NCI-H2107 treated with DMSO at 0.1 percent for 48 hours (cell line): ENCODE measurements at regions not wholly inside any gene's neighbourhood (a gene's known extent, or its start where the extent isn't known, plus 50 kb on each side); places are given as distances from the start of the nearest gene placed in this dataset.
A peak's percentile ranks its signal among the peaks of the same experiment; 100 is the strongest.

Experiments used
- DNase-seq: peaks from one replicate; lab custom pipeline; 2025; ENCODE audit not compliant: unreplicated experiment; lab: John Stamatoyannopoulos, UW

GRCh38 chr14:29446971-29447370, 480.7 kb downstream of the PRKD1 start:
- DNase-seq: no peak

- DNase-seq: no peak
Observed at GRCh38 chr14:29451941-29452340, 475.7 kb downstream of the PRKD1 start.

GRCh38 chr14:29453045-29453444, 474.6 kb downstream of the PRKD1 start:
- no peak for DNase-seq

DNA sequence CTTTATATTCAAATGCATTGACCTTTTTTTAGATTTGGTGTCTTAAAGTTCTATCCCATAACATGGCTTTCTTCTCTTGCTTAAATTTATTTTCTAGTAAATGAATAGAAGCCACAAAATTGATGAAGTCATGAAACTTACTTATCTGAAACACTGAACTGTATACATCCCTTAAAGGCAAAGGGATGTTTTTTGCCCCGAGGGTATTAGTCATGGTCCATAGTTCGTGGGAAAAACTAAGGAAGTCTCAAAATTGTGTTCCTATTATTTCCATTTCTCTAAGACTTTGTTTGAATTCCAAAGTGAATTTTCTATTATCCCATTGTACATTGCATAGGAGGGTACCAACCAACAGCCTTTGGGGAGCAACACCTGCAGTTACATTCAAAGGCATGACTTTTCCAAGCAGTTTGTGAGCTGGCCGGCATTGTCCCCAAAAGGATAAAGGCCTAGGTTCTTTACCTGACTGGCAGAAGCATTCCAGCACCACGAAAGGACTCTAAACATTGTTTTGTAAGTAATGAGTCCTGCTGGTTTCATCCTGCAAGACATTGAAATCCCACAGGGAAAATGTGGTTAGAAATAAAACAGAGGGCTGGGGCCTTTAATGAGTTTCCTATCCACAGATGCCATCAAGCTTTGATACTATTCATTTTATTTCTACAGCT, 473.5 kb downstream of the PRKD1 start:
- no peak for DNase-seq

DNA sequence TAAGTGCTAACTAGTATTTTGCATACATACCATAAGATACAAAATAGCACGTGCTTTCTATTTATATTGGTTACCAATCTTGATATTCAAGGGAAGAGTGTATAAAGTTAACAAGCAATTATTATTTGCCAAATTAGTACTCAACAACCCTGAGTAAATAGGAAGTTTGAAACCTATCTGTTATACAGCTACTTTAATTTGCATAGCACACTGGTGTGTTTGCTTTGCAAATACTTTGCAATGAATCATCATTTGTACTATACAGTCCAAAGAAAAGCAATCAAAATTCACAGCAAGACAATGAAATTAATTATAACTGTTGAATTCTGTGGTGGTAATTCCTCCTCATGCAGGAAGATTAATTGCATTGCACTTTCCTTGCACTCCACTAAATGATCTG, 469.1 kb downstream of the PRKD1 start:
- no peak for DNase-seq

DNA sequence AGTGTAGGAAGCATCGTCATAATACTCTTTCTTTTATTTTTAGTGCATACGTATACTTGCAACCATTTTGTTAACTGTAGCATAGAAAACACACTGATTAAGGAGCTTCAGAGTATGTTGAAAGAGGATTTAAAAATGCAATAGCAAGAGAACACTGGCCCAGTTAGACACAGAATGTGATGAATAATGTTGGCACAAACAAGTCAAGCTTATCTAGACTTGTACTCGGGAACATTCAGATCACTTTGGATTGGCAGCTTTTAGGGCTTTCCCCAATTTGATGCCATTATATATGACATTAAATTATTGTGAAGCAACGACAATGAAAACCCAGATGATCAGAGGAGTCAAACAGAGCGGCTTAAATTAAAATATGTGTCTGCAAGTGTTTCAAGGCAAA, 468.1 kb downstream of the PRKD1 start:
- DNase-seq: no peak

- peak; percentile 86 for DNase-seq
Observed at GRCh38 chr14:29459969-29460560, 467.6 kb downstream of the PRKD1 start.

DNA sequence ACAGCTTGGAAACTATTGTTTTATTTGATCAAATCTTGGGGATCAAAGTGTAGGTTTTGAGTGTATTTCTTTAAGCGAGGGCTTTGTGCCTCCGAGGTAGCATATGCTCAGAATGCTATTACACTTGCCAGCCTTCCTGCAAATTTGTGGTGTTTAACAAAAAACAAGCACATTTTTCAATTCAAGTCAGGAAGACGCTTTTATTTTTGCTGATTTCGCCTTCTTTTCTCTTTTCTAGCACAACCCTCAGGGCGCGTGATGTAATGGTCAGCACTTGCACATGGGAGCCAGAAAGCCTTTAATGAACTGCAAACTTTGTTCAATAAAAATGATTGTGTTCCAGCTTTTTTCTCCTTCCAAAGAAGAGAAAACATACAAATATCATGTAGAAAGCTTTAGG, 466.5 kb downstream of the PRKD1 start:
- no peak for DNase-seq

- no peak for DNase-seq
Observed at GRCh38 chr14:29461506-29461905, 466.1 kb downstream of the PRKD1 start.

DNA sequence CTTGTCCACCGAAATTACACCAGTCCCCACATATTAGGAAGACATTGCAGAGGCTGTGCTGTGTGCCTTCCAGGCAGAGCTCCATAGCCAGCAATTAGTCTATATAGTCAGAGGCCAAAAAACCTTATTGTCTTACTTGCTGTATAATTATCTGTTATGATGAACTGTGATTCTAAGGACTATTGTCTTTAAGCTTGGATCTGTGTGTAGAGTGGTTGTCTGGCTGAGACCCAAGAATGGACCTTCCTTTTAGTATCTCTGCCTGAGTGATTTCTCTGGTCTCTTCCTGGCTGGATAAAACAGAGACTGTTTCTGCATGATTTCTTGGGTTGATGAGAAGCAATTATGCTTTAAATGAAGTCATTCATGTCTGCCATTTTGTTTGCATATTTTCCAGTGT, 465.3 kb downstream of the PRKD1 start:
- DNase-seq: peak; percentile 88

- peak; percentile 52 for DNase-seq
Observed at GRCh38 chr14:29462772-29463171, 464.9 kb downstream of the PRKD1 start.

DNA sequence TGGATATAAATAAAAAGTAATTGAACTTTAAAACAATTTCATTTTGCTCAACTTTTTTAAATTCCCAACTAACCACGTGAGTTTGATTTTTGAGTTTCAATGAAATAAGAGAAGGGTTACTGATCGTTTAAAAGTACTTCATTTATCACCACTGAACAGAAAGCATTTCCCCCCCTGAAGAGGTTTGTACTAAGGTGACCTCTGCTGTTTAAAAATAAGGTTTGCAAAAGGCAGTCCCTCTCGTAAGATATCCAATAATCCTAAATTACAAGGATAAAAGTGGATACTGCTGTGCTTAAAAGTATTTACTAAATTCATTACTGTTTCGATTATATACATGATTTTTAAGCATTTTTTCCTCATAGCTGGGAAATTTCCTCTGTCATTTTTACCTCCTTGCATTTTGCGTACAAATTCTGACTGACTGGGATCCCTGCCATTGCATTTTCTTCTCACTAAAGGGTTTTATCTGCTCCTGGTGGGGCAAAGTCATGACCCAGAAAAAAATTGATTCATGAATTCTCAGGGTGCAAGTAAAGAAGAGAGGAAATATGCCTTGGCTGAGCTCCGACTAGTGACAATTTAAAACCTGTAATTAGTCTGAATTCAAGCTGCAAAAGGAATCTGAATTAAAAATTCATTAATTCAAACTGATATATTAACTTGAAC, 463.8 kb downstream of the PRKD1 start:
- DNase-seq: peak; percentile 94

DNA sequence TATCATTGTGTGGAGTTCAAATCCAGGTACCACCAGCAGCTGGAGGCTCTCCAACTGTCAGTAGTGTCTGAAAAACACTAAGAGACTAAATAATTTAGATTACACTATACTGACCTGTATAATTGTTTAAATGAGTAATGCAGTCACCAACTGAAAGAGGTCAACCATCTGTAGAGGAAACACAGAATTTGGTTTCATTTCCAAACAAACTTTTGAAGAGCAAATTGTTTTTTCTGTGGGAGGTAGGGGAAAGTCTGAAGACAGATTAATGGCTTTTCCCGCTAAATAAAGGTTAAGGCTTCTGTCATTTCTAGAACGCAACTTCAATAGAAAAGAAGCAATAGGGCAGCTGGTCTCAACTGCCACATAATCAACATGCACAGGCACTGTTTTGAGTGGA, 462.6 kb downstream of the PRKD1 start:
- DNase-seq: peak; percentile 77

DNA sequence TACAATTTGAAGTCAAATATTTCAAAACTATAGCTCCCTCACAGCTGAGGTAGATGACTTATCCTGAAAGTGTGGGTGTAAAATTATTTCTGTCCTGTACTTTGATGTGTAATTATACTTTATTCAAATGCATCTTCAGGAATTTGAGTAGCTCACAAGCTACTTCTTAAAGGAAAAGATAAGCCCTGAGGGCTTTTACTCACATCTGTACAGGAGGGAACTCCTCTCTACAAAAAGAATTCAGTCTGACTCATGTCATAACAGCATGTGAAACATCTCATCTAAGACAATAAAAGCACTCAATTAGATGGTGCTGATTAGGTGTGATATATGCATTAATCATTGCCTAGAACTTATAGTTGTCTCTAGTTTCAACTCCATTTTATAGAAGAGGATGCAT, 452.0 kb downstream of the PRKD1 start:
- no peak for DNase-seq

GRCh38 chr14:29486132-29486531, 441.5 kb downstream of the PRKD1 start:
- DNase-seq: no peak

DNA sequence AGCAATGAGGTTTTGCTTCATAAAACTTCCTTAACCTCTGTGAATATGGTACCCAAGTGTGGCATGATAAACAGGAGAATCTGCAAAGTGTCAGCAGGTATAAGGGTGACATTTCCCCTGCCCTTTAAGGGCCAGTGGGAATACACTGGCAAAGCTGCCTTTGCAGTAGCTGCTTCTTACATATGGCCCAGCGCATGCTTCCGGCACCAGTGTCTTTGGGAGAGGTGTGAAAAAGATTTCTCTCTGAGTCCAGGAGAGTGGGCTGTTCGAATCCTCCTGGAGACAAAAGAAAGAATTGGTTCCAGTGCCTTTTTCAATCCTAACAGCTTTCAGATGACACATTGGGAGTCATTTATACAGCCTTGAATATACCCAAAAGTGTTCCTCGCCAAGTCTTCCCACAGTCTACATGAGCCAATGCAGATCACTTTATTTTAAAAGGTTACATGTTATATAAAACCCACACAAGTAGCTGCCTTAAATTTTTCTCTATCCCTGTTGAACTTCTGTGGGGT, 437.7 kb downstream of the PRKD1 start:
- no peak for DNase-seq

DNA sequence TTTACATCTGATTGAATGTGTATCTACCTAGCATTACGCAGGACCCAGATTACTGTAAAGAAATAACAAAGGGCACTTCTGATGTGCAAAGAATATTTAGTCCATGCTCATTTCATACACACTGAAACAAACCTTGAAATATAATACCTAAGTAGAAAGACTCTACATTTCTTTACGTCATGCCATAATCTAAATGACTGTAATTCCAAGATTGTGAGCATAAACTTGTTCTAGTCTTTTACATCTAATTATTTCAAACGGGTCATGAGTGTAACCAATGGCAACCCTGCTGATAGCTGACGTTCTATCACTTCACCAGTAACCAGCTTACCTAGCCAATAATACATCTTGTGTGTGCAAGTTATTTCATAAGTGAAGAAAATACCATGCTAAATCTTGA, 433.8 kb downstream of the PRKD1 start:
- no peak for DNase-seq

DNA sequence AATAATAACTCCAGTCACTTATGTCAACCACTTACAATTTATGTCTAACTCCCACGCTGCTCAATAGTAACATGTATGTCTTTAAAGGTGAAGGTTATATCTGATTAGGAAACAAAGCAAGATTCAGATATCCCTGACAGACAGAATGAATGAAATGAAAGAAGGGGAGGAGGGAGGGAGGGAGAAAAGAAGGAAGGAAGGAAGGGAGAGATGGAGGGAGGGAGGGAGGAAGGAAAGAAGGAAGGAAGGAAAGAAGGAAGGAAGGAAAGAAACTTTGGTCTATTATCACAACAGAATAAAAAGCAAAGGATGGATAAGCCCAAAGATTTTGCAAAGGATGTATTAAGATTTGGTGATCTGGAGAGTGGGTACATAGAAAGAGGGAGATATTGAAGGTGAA, 433.3 kb downstream of the PRKD1 start:
- DNase-seq: no peak

- no peak for DNase-seq
Observed at GRCh38 chr14:29503903-29504302, 423.7 kb downstream of the PRKD1 start.

- peak; percentile 71 for DNase-seq
Observed at GRCh38 chr14:29518335-29518734, 409.3 kb downstream of the PRKD1 start.

GRCh38 chr14:29521526-29522137, 406.0 kb downstream of the PRKD1 start:
- peak; percentile 78 for DNase-seq
